Right atrium auricular region (tissue), 2 donors: ENCODE measurements at regions not wholly inside any gene's neighbourhood (a gene's known extent, or its start where the extent isn't known, plus 50 kb on each side); places are given as distances from the start of the nearest gene placed in this dataset.

Source experiments
- DNase-seq: peaks from one replicate; pipeline ENCODE4 v3.0.0-alpha.2; 2019; ENCODE audit warnings: low spot score
- H3K27ac ChIP-seq, 2 donors: fragments of 200-600 bp; sonication (generic); 1 replicate in 1 of 2; 2 replicates in 1 of 2; pipeline ENCODE4 v1.5.1; 2016 to 2019
- H3K27me3 ChIP-seq, 2 donors: fragments of 200-600 bp; sonication (generic); one replicate each; pipeline versions ENCODE4 v1.5.1 to v1.6.0; 2017 to 2019
- H3K36me3 ChIP-seq: fragments of 200-600 bp; sonication (generic); one replicate; pipeline ENCODE4 v1.5.1; 2016
- H3K4me1 ChIP-seq, 2 donors: fragments of 200-600 bp; sonication (generic); one replicate each; pipeline versions ENCODE4 v1.5.1 to v1.6.0; 2017 to 2019
- H3K4me3 ChIP-seq, 2 donors: fragments of 200-600 bp; sonication (generic); 1 replicate in 1 of 2; 2 replicates in 1 of 2; pipeline ENCODE4 v1.5.1; 2017 to 2019; ENCODE audit warnings: mild to moderate bottlenecking in 1 of 2, moderate library complexity in 1 of 2
- H3K9me3 ChIP-seq, 2 donors: fragments of 200-600 bp; sonication (generic); one replicate each; pipeline ENCODE4 v1.5.1; 2019
- CTCF ChIP-seq, 2 donors: fragments of 200-600 bp; sonication (generic); IDR thresholded peaks; one replicate each; pipeline ENCODE4 v1.5.1; 2019; ENCODE audit warnings: antibody characterized with exemption in 2 of 2

- no peak overlapping the region for H3K4me3 ChIP-seq
- peaks cover 0 to 12% of the 10 kb centered on the region in 2 donors for H3K4me1 ChIP-seq
- H3K9me3 ChIP-seq, result no peaks in the 10 kb centered on the region
- no peak overlapping the region for H3K27ac ChIP-seq
- no peak for DNase-seq
- no peaks in the 10 kb centered on the region for H3K36me3 ChIP-seq
- H3K27me3 ChIP-seq, result no peaks in the 10 kb centered on the region
- no peak for TF ChIP-seq CTCF (IDR thresholded peaks at IDR 0.05)
Measured at GRCh38 chr13:40152145-40152544, 496.7 kb downstream of the COG6 start.

GRCh38 chr13:40152922-40153321 is 497.5 kb downstream of the COG6 start:
- Histone ChIP-seq H3K36me3 (no peaks in the 10 kb centered on the region), H3K4me1 (peaks cover 0 to 12% of the 10 kb centered on the region in 2 donors), H3K4me3 (no peak overlapping the region), H3K9me3 (no peaks in the 10 kb centered on the region), H3K27me3 (no peaks in the 10 kb centered on the region), H3K27ac (no peak overlapping the region)
- no peak for TF ChIP-seq CTCF (IDR thresholded peaks at IDR 0.05)
- DNase-seq, result no peak

GRCh38 chr13:40153516-40153915 is 498.1 kb downstream of the COG6 start:
- Histone ChIP-seq H3K27ac (no peak overlapping the region), H3K36me3 (no peaks in the 10 kb centered on the region), H3K4me3 (no peak overlapping the region), H3K4me1 (peaks cover 0 to 12% of the 10 kb centered on the region in 2 donors), H3K27me3 (no peaks in the 10 kb centered on the region), H3K9me3 (no peaks in the 10 kb centered on the region)
- no peak for DNase-seq
- no peak for TF ChIP-seq CTCF (IDR thresholded peaks at IDR 0.05)

GRCh38 chr13:40155201-40155600 is 499.7 kb downstream of the COG6 start:
- no peak for TF ChIP-seq CTCF (IDR thresholded peaks at IDR 0.05)
- Histone ChIP-seq H3K4me3 (no peak overlapping the region), H3K36me3 (no peaks in the 10 kb centered on the region), H3K9me3 (no peaks in the 10 kb centered on the region), H3K27me3 (no peaks in the 10 kb centered on the region), H3K27ac (no peak overlapping the region), H3K4me1 (no peaks in the 10 kb centered on the region)
- DNase-seq, result no peak

GRCh38 chr13:40158218-40158617 is 502.8 kb downstream of the COG6 start:
- H3K36me3 ChIP-seq, result no peaks in the 10 kb centered on the region
- no peak for DNase-seq
- H3K4me1 ChIP-seq, result no peaks in the 10 kb centered on the region
- H3K9me3 ChIP-seq, result no peaks in the 10 kb centered on the region
- TF ChIP-seq CTCF (IDR thresholded peaks at IDR 0.05), result no peak
- no peak overlapping the region for H3K4me3 ChIP-seq
- H3K27ac ChIP-seq, result no peak overlapping the region
- H3K27me3 ChIP-seq, result no peaks in the 10 kb centered on the region

- H3K9me3 ChIP-seq, result no peaks in the 10 kb centered on the region
- TF ChIP-seq CTCF (IDR thresholded peaks at IDR 0.05), result no peak
- no peak overlapping the region for H3K4me3 ChIP-seq
Measured at GRCh38 chr13:40158757-40159156, 503.3 kb downstream of the COG6 start.

More at GRCh38 chr13:40158757-40159156, 503.3 kb downstream of the COG6 start:
- H3K36me3 ChIP-seq, result no peaks in the 10 kb centered on the region
- H3K27me3 ChIP-seq, result no peaks in the 10 kb centered on the region
- no peaks in the 10 kb centered on the region for H3K4me1 ChIP-seq
- no peak overlapping the region for H3K27ac ChIP-seq
- no peak for DNase-seq
